Caco-2 (cell line): ENCODE measurements at regions not wholly inside any gene's neighbourhood (a gene's known extent, or its start where the extent isn't known, plus 50 kb on each side); places are given as distances from the start of the nearest gene placed in this dataset.

Source experiments
- BruUV-seq: library from RNA; stranded (reverse); fragments of 400-500 nt; replicated peaks from 2 replicates; lab custom pipeline; 2021; lab: Mats Ljungman, UMichigan
- CTCF ChIA-PET: fragments of 300-600 bp; sonication (Branson Sonifier 250); formaldehyde crosslinking; loops from one replicate; lab custom pipeline; 2022; ENCODE audit warnings: antibody characterized with exemption; lab: Charles Lee
- POLR2A ChIA-PET: fragments of 300-600 bp; sonication (Branson Sonifier 250); formaldehyde crosslinking; loops from one replicate; lab custom pipeline; 2022; ENCODE audit warnings: antibody characterized with exemption; lab: Charles Lee
- DNase-seq, 2 experiments: peaks; one replicate each; pipeline versions ENCODE4 v3.0.0 to v3.0.0-alpha.2; 2020 to 2022
- H3K27me3 ChIP-seq: replicated peaks from 2 replicates; pipeline ENCODE4 v1.6.0; 2011; ENCODE audit warnings: low read length; ENCODE audit not compliant: control insufficient read depth, insufficient read depth
- H3K36me3 ChIP-seq: 2 replicates; pipeline ENCODE4 v1.5.1; 2011; ENCODE audit warnings: low read length; ENCODE audit not compliant: control insufficient read depth, insufficient read depth
- H3K4me1 ChIP-seq: fragments of 250-450 bp; sonication (Bioruptor Pico); 2 replicates; pipeline ENCODE4 v1.5.1; 2020; ENCODE audit warnings: mild to moderate bottlenecking
- H3K4me3 ChIP-seq: 2 replicates; pipeline ENCODE4 v1.5.1; 2011; ENCODE audit warnings: low read depth, mild to moderate bottlenecking, control low read depth, low read length
- H3K9me3 ChIP-seq: fragments of 250-450 bp; sonication (Bioruptor Pico); 2 replicates; pipeline ENCODE4 v1.5.1; 2020; ENCODE audit warnings: mild to moderate bottlenecking, moderate library complexity
- H3K27ac Mint-ChIP-seq: one replicate; pipeline ENCODE4 v1.8.0; 2022; ENCODE audit warnings: mixed read lengths; ENCODE audit not compliant: unreplicated experiment
- H3K27me3 Mint-ChIP-seq: one replicate; pipeline ENCODE4 v1.8.0; 2022; ENCODE audit warnings: mixed read lengths; ENCODE audit not compliant: insufficient read depth, unreplicated experiment
- H3K36me3 Mint-ChIP-seq: one replicate; pipeline ENCODE4 v1.8.0; 2022; ENCODE audit warnings: mild to moderate bottlenecking, mixed read lengths; ENCODE audit not compliant: insufficient read depth, unreplicated experiment
- H3K4me1 Mint-ChIP-seq: one replicate; pipeline ENCODE4 v1.8.0; 2022; ENCODE audit warnings: low read depth, mixed read lengths; ENCODE audit not compliant: unreplicated experiment
- H3K4me3 Mint-ChIP-seq: one replicate; pipeline ENCODE4 v1.8.0; 2022; ENCODE audit warnings: mild to moderate bottlenecking, moderate library complexity, mixed read lengths; ENCODE audit not compliant: unreplicated experiment
- H3K9me3 Mint-ChIP-seq: one replicate; pipeline ENCODE4 v1.8.0; 2022; ENCODE audit warnings: mixed read lengths; ENCODE audit not compliant: unreplicated experiment
- CTCF ChIP-seq, 2 experiments: fragments of 200-600 bp in 1 of 2; IDR thresholded peaks; 1 replicate in 1 of 2; 2 replicates in 1 of 2; pipeline versions ENCODE4 v1.5.1 to v1.8.0; 2011 to 2022; ENCODE audit warnings: antibody characterized with exemption in 1 of 2, control low read depth in 1 of 2, inconsistent platforms in 1 of 2, low read depth in 1 of 2, low read length in 1 of 2, mild to moderate bottlenecking in 1 of 2, moderate library complexity in 1 of 2; ENCODE audit not compliant: insufficient read depth in 1 of 2, severe bottlenecking in 1 of 2, unreplicated experiment in 1 of 2
- intact Hi-C: fragments of 100-400 bp; cut with micrococcal nuclease; formaldehyde crosslinking; loops from one replicate; pipeline ENCODE4 v1.10.0; 2022; ENCODE audit not compliant: unreplicated experiment

GRCh38 chr2:74066491-74067203 lies 81.1 kb downstream of the BOLA3 start:
- ChIA-PET POLR2A (no interaction called here), CTCF (no interaction called here)
- no peak overlapping the region for H3K4me3 Mint-ChIP-seq
- DNase-seq: no peak
- no peaks in the 10 kb centered on the region for H3K27me3 Mint-ChIP-seq
- no peaks in the 10 kb centered on the region for H3K36me3 ChIP-seq
- H3K36me3 Mint-ChIP-seq: peaks cover 18% of the 10 kb centered on the region
- no peak overlapping the region for H3K4me3 ChIP-seq
- H3K4me1 Mint-ChIP-seq: no peaks in the 10 kb centered on the region
- no peaks in the 10 kb centered on the region for H3K4me1 ChIP-seq
- no peaks in the 10 kb centered on the region for H3K9me3 ChIP-seq
- H3K27me3 ChIP-seq: no peaks in the 10 kb centered on the region
- H3K27ac Mint-ChIP-seq: no peak overlapping the region
- intact Hi-C loops: no loop called here
- no peaks in the 10 kb centered on the region for H3K9me3 Mint-ChIP-seq
- no TSS peak for BruUV-seq
- no peak for TF ChIP-seq CTCF (IDR thresholded peaks at IDR 0.05; ENCODE audit: insufficient read depth in 1 of 2, low read depth in 1 of 2, low read length in 1 of 2, severe bottlenecking in 1 of 2, unreplicated experiment in 1 of 2)

- Histone ChIP-seq H3K27me3 (no peaks in the 10 kb centered on the region), H3K4me1 (no peaks in the 10 kb centered on the region), H3K4me3 (no peak overlapping the region), H3K9me3 (no peaks in the 10 kb centered on the region), H3K36me3 (no peaks in the 10 kb centered on the region)
- DNase-seq: no peak
- H3K9me3 Mint-ChIP-seq: no peaks in the 10 kb centered on the region
- no peak for TF ChIP-seq CTCF (IDR thresholded peaks at IDR 0.05; ENCODE audit: insufficient read depth in 1 of 2, low read depth in 1 of 2, low read length in 1 of 2, severe bottlenecking in 1 of 2, unreplicated experiment in 1 of 2)
- no peak overlapping the region for H3K27ac Mint-ChIP-seq
- peaks cover 24% of the 10 kb centered on the region for H3K36me3 Mint-ChIP-seq
- POLR2A ChIA-PET: no interaction called here
- no peaks in the 10 kb centered on the region for H3K27me3 Mint-ChIP-seq
- intact Hi-C loops: no loop called here
- CTCF ChIA-PET: no interaction called here
- BruUV-seq: no TSS peak
- no peak overlapping the region for H3K4me3 Mint-ChIP-seq
- H3K4me1 Mint-ChIP-seq: no peaks in the 10 kb centered on the region
Observed at GRCh38 chr2:74067221-74067747, 80.4 kb downstream of the BOLA3 start.

GRCh38 chr2:74070991-74071390 lies 76.7 kb downstream of the BOLA3 start:
- no peak for TF ChIP-seq CTCF (IDR thresholded peaks at IDR 0.05; ENCODE audit: insufficient read depth in 1 of 2, low read depth in 1 of 2, low read length in 1 of 2, severe bottlenecking in 1 of 2, unreplicated experiment in 1 of 2)
- CTCF ChIA-PET: interaction anchor here (0.6 kb wide), 1 partner anchor 179 kb away, joined by 3 read pairs; no protein-coding TSS in a partner anchor
- H3K36me3 Mint-ChIP-seq: peaks cover 31% of the 10 kb centered on the region
- no TSS peak for BruUV-seq
- no peaks in the 10 kb centered on the region for H3K4me1 Mint-ChIP-seq
- intact Hi-C loops: no loop called here
- Histone ChIP-seq H3K4me3 (no peak overlapping the region), H3K4me1 (no peaks in the 10 kb centered on the region), H3K9me3 (no peaks in the 10 kb centered on the region), H3K36me3 (no peaks in the 10 kb centered on the region), H3K27me3 (no peaks in the 10 kb centered on the region)
- H3K9me3 Mint-ChIP-seq: no peaks in the 10 kb centered on the region
- no peak overlapping the region for H3K4me3 Mint-ChIP-seq
- POLR2A ChIA-PET: no interaction called here
- no peaks in the 10 kb centered on the region for H3K27me3 Mint-ChIP-seq
- no peak for DNase-seq
- H3K27ac Mint-ChIP-seq: no peak overlapping the region
